ENCODE measurements at regions not wholly inside any gene's neighbourhood (a gene's known extent, or its start where the extent isn't known, plus 50 kb on each side); places are given as distances from the start of the nearest gene placed in this dataset.

- peak in 1 of 2 donors; percentile 23 for TF ChIP-seq POLR2A (IDR thresholded peaks at IDR 0.05)
- TF ChIP-seq CTCF (IDR thresholded peaks at IDR 0.05 in 4 of 5, conservative IDR thresholded peaks at IDR 0.05 in 1 of 5) = peak in 1 of 5 experiments; percentile 32
Observed at GRCh38 chr2:111698743-111699554, 185.0 kb downstream of the ANAPC1 start.
